Fibroblast of lung (primary cell): ENCODE measurements at regions not wholly inside any gene's neighbourhood (a gene's known extent, or its start where the extent isn't known, plus 50 kb on each side); places are given as distances from the start of the nearest gene placed in this dataset.

Experiments
- CTCF ChIP-seq, 2 donors: IDR thresholded peaks in 1 of 2; conservative IDR thresholded peaks in 1 of 2; 1 replicate in 1 of 2; 2 replicates in 1 of 2; pipeline ENCODE4 v1.5.1; 2011 to 2012; ENCODE audit warnings: low read length in 2 of 2, control low read depth in 1 of 2, inconsistent platforms in 1 of 2, low read depth in 1 of 2, mild to moderate bottlenecking in 1 of 2
- EZH2 ChIP-seq: IDR thresholded peaks from 2 replicates; pipeline ENCODE4 v1.5.1; 2012; ENCODE audit warnings: low read length, control low read depth, mild to moderate bottlenecking; ENCODE audit errors: missing control alignments

GRCh38 chr9:134971696-134972095 is 54.0 kb upstream of the FCN1 start:
- TF ChIP-seq CTCF (conservative IDR thresholded peaks at IDR 0.05 in 1 of 2, IDR thresholded peaks at IDR 0.05 in 1 of 2; ENCODE audit: low read depth in 1 of 2, low read length in 2 of 2) (no peak), EZH2 (no peak)
